ENCODE measurements at regions not wholly inside any gene's neighbourhood (a gene's known extent, or its start where the extent isn't known, plus 50 kb on each side); places are given as distances from the start of the nearest gene placed in this dataset.

DNA sequence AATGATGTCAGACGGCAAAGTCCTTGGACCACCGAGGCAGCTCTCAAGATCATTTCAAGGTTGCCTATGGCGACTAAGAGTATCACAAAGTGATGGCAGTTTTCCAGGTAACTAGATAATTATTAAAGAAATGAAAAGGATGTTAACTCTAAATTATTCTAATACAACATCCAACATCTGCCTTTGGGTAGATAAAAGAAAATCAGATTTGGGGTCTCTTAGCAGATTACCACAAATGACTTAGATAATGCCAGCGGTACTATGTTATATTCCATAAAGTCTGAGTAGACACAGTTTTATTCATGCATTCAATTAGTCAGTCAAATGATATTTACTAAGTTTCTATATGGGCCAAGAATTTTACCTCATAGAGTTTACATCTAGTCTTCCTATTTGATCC, 441.3 kb downstream of the NEBL start:
- no peaks in the 10 kb centered on the region for H3K9me3 ChIP-seq
- TF ChIP-seq, protein P1, sequence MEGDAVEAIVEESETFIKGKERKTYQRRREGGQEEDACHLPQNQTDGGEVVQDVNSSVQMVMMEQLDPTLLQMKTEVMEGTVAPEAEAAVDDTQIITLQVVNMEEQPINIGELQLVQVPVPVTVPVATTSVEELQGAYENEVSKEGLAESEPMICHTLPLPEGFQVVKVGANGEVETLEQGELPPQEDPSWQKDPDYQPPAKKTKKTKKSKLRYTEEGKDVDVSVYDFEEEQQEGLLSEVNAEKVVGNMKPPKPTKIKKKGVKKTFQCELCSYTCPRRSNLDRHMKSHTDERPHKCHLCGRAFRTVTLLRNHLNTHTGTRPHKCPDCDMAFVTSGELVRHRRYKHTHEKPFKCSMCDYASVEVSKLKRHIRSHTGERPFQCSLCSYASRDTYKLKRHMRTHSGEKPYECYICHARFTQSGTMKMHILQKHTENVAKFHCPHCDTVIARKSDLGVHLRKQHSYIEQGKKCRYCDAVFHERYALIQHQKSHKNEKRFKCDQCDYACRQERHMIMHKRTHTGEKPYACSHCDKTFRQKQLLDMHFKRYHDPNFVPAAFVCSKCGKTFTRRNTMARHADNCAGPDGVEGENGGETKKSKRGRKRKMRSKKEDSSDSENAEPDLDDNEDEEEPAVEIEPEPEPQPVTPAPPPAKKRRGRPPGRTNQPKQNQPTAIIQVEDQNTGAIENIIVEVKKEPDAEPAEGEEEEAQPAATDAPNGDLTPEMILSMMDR (IDR thresholded peaks at IDR 0.05; ENCODE audit: low read depth, low read length), result no peak
- no peaks in the 10 kb centered on the region for H3K27me3 ChIP-seq
- no peak for DNase-seq
- H3K4me3 ChIP-seq (ENCODE audit: low read depth, low read length), result no peak overlapping the region
- no peaks in the 10 kb centered on the region for H3K36me3 ChIP-seq
- H3K4me1 ChIP-seq, result peaks cover 7% of the 10 kb centered on the region; the same call in 1 of the 2 replicates

DNA sequence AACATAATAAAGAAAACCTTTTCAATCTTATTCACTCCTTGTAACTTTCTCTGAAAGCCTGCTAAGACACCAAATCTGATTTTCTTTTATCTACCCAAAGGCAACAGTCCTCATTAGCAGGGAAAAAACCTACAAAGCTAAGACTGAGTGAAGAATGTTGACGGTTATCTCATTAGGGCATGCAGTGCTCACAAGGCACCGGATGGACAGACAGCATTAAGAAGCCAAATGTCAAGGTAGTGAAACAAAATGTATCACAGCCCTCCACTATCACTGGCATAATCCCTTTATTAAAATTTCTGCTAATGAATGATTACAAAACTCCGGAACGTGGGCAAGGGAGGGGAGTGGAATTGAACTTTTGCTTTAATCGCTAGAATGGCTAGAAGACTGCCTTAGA, 442.8 kb downstream of the NEBL start:
- Histone ChIP-seq H3K9me3 (no peaks in the 10 kb centered on the region), H3K27me3 (no peaks in the 10 kb centered on the region), H3K4me3 (ENCODE audit: low read depth, low read length) (no peak overlapping the region), H3K36me3 (no peaks in the 10 kb centered on the region), H3K4me1 (peaks cover 7% of the 10 kb centered on the region; the same call in 1 of the 2 replicates)
- no peak for DNase-seq
- TF ChIP-seq, protein P1 (IDR thresholded peaks at IDR 0.05; ENCODE audit: low read depth, low read length), result no peak

DNA sequence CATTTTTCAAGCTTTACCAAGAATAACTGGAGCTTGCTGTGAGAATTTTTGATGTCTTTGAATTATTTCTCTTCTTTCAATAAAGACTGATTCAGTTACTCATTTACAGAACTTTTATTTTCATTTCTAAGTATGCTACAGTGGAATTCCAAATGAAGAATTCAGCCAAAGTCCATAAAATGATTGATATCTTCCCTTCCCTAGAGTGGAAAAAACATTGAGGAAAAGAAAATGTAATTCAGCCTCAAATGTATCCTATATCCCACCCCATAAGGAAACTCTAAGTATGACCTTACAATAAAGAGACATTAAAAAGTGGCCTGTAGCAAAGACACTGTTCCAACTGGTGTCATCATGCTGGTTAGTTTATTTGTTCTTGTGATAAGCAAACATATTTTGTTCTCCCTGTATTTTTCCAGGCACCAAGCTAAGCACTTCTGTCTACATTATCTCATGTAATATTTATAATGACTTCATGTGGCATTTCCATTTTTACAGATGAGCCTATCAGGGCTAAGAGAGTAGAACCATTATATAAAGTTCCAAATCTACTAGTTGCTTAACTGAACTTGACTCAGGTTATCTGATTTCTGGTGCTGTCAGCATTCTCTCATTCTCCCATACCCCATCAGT, 450.4 kb downstream of the NEBL start:
- Histone ChIP-seq H3K4me1 (peaks cover 7% of the 10 kb centered on the region; the same call in 1 of the 2 replicates), H3K4me3 (ENCODE audit: low read depth, low read length) (no peak overlapping the region), H3K27me3 (no peaks in the 10 kb centered on the region), H3K9me3 (no peaks in the 10 kb centered on the region), H3K36me3 (no peaks in the 10 kb centered on the region)
- no peak for DNase-seq
- TF ChIP-seq, protein P1 (IDR thresholded peaks at IDR 0.05; ENCODE audit: low read depth, low read length), result no peak

DNA sequence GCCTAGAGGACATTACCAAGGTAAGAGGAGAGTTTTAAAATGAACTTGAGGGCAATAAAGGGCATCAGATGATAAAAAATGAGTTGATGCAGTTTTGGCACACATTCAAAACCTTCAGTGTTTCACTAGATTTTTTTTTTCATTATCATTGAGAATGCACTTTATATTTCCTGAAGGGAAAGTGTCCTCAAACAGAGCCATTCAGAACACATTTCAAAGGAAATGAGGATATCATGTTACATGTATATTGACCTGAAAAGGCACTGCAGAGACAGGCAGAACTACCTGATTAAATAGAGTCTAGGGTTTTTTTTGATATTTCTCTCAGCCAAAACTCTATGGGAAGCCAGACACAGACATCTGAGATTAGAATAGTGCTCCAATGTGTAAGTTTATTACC, 454.0 kb downstream of the NEBL start:
- H3K4me1 ChIP-seq, result peaks cover 3% of the 10 kb centered on the region; the same call in 1 of the 2 replicates
- H3K27me3 ChIP-seq, result no peaks in the 10 kb centered on the region
- DNase-seq, result no peak
- no peak overlapping the region for H3K4me3 ChIP-seq (ENCODE audit: low read depth, low read length)
- no peaks in the 10 kb centered on the region for H3K9me3 ChIP-seq
- H3K36me3 ChIP-seq, result no peaks in the 10 kb centered on the region
- TF ChIP-seq, protein P1 (IDR thresholded peaks at IDR 0.05; ENCODE audit: low read depth, low read length), result no peak

DNA sequence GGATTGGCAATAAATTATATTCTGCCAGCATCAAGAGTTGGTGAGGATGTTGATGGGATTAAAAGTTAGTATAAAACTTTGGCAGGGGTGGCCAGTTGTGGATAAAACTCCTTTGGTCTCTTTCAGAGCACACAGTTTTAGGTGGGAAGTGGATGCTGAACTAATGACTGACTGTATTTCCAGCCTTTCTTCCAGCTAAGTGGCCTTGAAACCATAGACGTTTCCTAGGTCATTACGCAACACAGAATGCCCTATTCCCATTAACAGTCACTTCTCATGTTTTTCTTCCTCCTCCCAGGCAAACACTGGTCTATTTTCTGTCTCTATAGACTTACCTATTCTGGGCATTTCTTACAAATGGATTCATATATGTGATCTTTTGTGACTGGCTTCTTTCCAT, 467.4 kb downstream of the NEBL start:
- DNase-seq, result no peak
- TF ChIP-seq, protein P1 (IDR thresholded peaks at IDR 0.05; ENCODE audit: low read depth, low read length), result no peak
- no peaks in the 10 kb centered on the region for H3K4me1 ChIP-seq

DNA sequence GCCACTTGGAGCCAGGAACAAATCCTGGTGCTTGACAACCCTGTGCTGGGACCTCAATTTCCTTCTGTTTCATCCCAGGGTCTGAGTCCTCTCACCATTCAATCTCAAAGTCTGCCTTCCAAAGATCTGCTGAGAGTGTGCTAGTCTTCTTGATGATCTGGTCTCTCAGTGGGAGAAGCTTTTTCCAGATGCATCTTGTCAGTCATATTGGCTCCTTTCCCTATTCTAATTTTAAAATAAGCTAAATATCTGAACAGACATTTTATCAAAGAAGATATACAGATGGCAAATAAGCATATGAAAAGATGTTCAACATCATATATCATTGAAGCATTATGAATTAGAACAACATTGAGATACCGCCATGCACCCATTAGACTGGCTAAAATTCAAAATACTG, 469.3 kb downstream of the NEBL start:
- TF ChIP-seq, protein P1 (IDR thresholded peaks at IDR 0.05; ENCODE audit: low read depth, low read length), result no peak
- H3K36me3 ChIP-seq, result no peaks in the 10 kb centered on the region
- H3K27me3 ChIP-seq, result no peaks in the 10 kb centered on the region
- H3K4me3 ChIP-seq (ENCODE audit: low read depth, low read length), result no peak overlapping the region
- H3K4me1 ChIP-seq, result no peaks in the 10 kb centered on the region
- no peak for DNase-seq
- no peaks in the 10 kb centered on the region; the same call in 1 of the 2 replicates for H3K9me3 ChIP-seq

More for the DNA sequence above, 467.4 kb downstream of the NEBL start:
- H3K4me3 ChIP-seq (ENCODE audit: low read depth, low read length), result no peak overlapping the region
- no peaks in the 10 kb centered on the region; the same call in 1 of the 2 replicates for H3K9me3 ChIP-seq
- no peaks in the 10 kb centered on the region for H3K27me3 ChIP-seq
- H3K36me3 ChIP-seq, result no peaks in the 10 kb centered on the region

Data from BE2C (cell line).